ENCODE measurements at regions not wholly inside any gene's neighbourhood (a gene's known extent, or its start where the extent isn't known, plus 50 kb on each side); places are given as distances from the start of the nearest gene placed in this dataset.
A peak's percentile ranks its signal among the peaks of the same experiment; 100 is the strongest.

- H3K36me3 Mint-ChIP-seq (ENCODE audit: low read depth) = no peaks in the 10 kb centered on the region
- H3K27ac Mint-ChIP-seq = peak overlapping the region in 2 of 3 experiments; percentile 21 to 59
- peak overlapping the region in 1 of 3 experiments; percentile 26 for H3K4me3 Mint-ChIP-seq
- no peaks in the 10 kb centered on the region for H3K9me3 Mint-ChIP-seq
- no peaks in the 10 kb centered on the region for H3K27me3 Mint-ChIP-seq (ENCODE audit: low read depth)
- H3K4me1 Mint-ChIP-seq = peaks cover 43% of the 10 kb centered on the region
- TF ChIP-seq CTCF (IDR thresholded peaks at IDR 0.05; ENCODE audit: unreplicated experiment in 3 of 3) = peak; percentile 69 to 85 (median 78)
Measured at GRCh38 chr6:85015396-85015990, 251.1 kb upstream of the TBX18 start.

GRCh38 chr6:85010865-85011264 lies 246.5 kb upstream of the TBX18 start:
- no peak for TF ChIP-seq CTCF (IDR thresholded peaks at IDR 0.05; ENCODE audit: unreplicated experiment in 3 of 3)
- H3K27me3 Mint-ChIP-seq (ENCODE audit: low read depth) = peaks cover 4% of the 10 kb centered on the region
- H3K27ac Mint-ChIP-seq = no peak overlapping the region
- H3K4me1 Mint-ChIP-seq = peaks cover 42% of the 10 kb centered on the region
- H3K36me3 Mint-ChIP-seq (ENCODE audit: low read depth) = no peaks in the 10 kb centered on the region
- no peaks in the 10 kb centered on the region for H3K9me3 Mint-ChIP-seq
- no peak overlapping the region for H3K4me3 Mint-ChIP-seq

GRCh38 chr6:85008296-85009009 lies 244.1 kb upstream of the TBX18 start:
- no peak for TF ChIP-seq CTCF (IDR thresholded peaks at IDR 0.05; ENCODE audit: unreplicated experiment in 3 of 3)
- Mint-ChIP-seq H3K27me3 (ENCODE audit: low read depth) (peaks cover 4% of the 10 kb centered on the region), H3K9me3 (no peaks in the 10 kb centered on the region), H3K4me1 (peaks cover 49% of the 10 kb centered on the region), H3K4me3 (no peak overlapping the region), H3K27ac (no peak overlapping the region), H3K36me3 (ENCODE audit: low read depth) (no peaks in the 10 kb centered on the region)

- H3K27me3 Mint-ChIP-seq (ENCODE audit: low read depth) = peaks cover 4% of the 10 kb centered on the region
- peaks cover 47% of the 10 kb centered on the region for H3K4me1 Mint-ChIP-seq
- peak overlapping the region in 1 of 3 experiments; percentile 61 for H3K27ac Mint-ChIP-seq
- TF ChIP-seq CTCF (IDR thresholded peaks at IDR 0.05; ENCODE audit: unreplicated experiment in 3 of 3) = no peak
- no peaks in the 10 kb centered on the region for H3K9me3 Mint-ChIP-seq
- no peaks in the 10 kb centered on the region for H3K36me3 Mint-ChIP-seq (ENCODE audit: low read depth)
- no peak overlapping the region for H3K4me3 Mint-ChIP-seq
Measured at GRCh38 chr6:85006362-85006761, 242.0 kb upstream of the TBX18 start.

GRCh38 chr6:85005494-85005893 lies 241.1 kb upstream of the TBX18 start:
- no peak overlapping the region for H3K4me3 Mint-ChIP-seq
- H3K9me3 Mint-ChIP-seq = no peaks in the 10 kb centered on the region
- no peaks in the 10 kb centered on the region for H3K36me3 Mint-ChIP-seq (ENCODE audit: low read depth)
- H3K4me1 Mint-ChIP-seq = peaks cover 42% of the 10 kb centered on the region
- no peak for TF ChIP-seq CTCF (IDR thresholded peaks at IDR 0.05; ENCODE audit: unreplicated experiment in 3 of 3)
- H3K27ac Mint-ChIP-seq = peak overlapping the region in 1 of 3 experiments; percentile 61
- H3K27me3 Mint-ChIP-seq (ENCODE audit: low read depth) = peaks cover 4% of the 10 kb centered on the region

All from nephron (organoid).